ENCODE measurements at regions not wholly inside any gene's neighbourhood (a gene's known extent, or its start where the extent isn't known, plus 50 kb on each side); places are given as distances from the start of the nearest gene placed in this dataset.
A peak's percentile ranks its signal among the peaks of the same experiment; 100 is the strongest.

GRCh38 chr6:120804612-120805011 is 529.7 kb downstream of the TBC1D32 start:
- Histone ChIP-seq H4K8ac (ENCODE audit: extremely low read depth, insufficient read depth, low read length) (no peak overlapping the region), H3K14ac (ENCODE audit: insufficient read length) (no peak overlapping the region), H2BK15ac (ENCODE audit: low read length) (no peak overlapping the region), H3K18ac (ENCODE audit: extremely low read depth, low read length) (no peak overlapping the region), H4K5ac (ENCODE audit: insufficient read length, low read depth, low read length) (no peak overlapping the region), H2AFZ (ENCODE audit: low read length) (no peak overlapping the region), H4K20me1 (replicated peaks in 1 of 2; ENCODE audit: control insufficient read depth in 1 of 2, insufficient read depth in 2 of 2, low read length in 2 of 2) (no peaks in the 10 kb centered on the region), H3K27me3 (replicated peaks in 1 of 4; ENCODE audit: control insufficient read depth in 3 of 4, extremely low read depth in 1 of 4, insufficient read depth in 3 of 4, low read length in 3 of 4) (no peaks in the 10 kb centered on the region), H3K9ac (replicated peaks in 1 of 4; ENCODE audit: extremely low read depth in 1 of 4, low read depth in 3 of 4, low read length in 3 of 4) (no peak overlapping the region), H3K4ac (replicated peaks; ENCODE audit: insufficient read length, low read depth, low read length) (no peak overlapping the region), H3K4me1 (replicated peaks in 1 of 4; ENCODE audit: control insufficient read depth in 3 of 4, insufficient read depth in 4 of 4, low read length in 3 of 4) (no peaks in the 10 kb centered on the region), H2BK20ac (ENCODE audit: low read length) (no peak overlapping the region), H3K79me1 (ENCODE audit: low read depth, low read length) (no peaks in the 10 kb centered on the region), H3K56ac (replicated peaks; ENCODE audit: insufficient read length, low read depth, low read length) (no peak overlapping the region), H3K9me3 (ENCODE audit: insufficient read depth in 2 of 2, low read depth in 1 of 2, low read length in 1 of 2) (no peaks in the 10 kb centered on the region), H2BK120ac (replicated peaks; ENCODE audit: low read depth, low read length) (no peak overlapping the region), H3K36me3 (ENCODE audit: control insufficient read depth in 2 of 4, insufficient read depth in 4 of 4, low read length in 3 of 4) (no peaks in the 10 kb centered on the region; a peak in 1 of 8 replicates), H2BK5ac (ENCODE audit: low read depth, low read length) (no peak overlapping the region), H3K4me3 (ENCODE audit: extremely low read depth in 1 of 4, insufficient read depth in 2 of 4, low read depth in 3 of 4, low read length in 4 of 4) (no peak overlapping the region), H3K23ac (ENCODE audit: insufficient read length) (no peak overlapping the region), H2BK12ac (ENCODE audit: low read depth, low read length) (no peak overlapping the region), H3K27ac (ENCODE audit: low read depth, low read length) (no peak overlapping the region), H4K91ac (replicated peaks; ENCODE audit: insufficient read length, low read length) (no peak overlapping the region), H3K23me2 (ENCODE audit: low read depth, low read length) (no peaks in the 10 kb centered on the region), H3K79me2 (ENCODE audit: control insufficient read depth in 1 of 2, insufficient read depth in 2 of 2, low read length in 2 of 2) (no peaks in the 10 kb centered on the region), H3K4me2 (ENCODE audit: insufficient read depth in 1 of 2, low read depth in 2 of 2, low read length in 2 of 2) (no peak overlapping the region), H2AK5ac (ENCODE audit: low read depth, low read length) (no peak overlapping the region)
- ChIA-PET POLR2A (ENCODE audit: partially characterized antibody) (no interaction called here), CTCF (ENCODE audit: partially characterized antibody) (interaction anchor here (2.0 kb wide), 1 partner anchor 21 kb away, joined by 5 read pairs; no protein-coding TSS in a partner anchor)
- FAIRE-seq = no peak
- TF ChIP-seq SUZ12 (IDR thresholded peaks at IDR 0.05; ENCODE audit: low read length) = no peak
- no peak for TF ChIP-seq CBX8 (IDR thresholded peaks at IDR 0.05; ENCODE audit: borderline replicate concordance, low read depth, low read length)
- peak; percentile 44; the same call in 1 of the 2 replicates for TF ChIP-seq KDM1A (IDR thresholded peaks at IDR 0.05; ENCODE audit: borderline replicate concordance, low read length)
- no peak for TF ChIP-seq MAFK (IDR thresholded peaks at IDR 0.05; ENCODE audit: low read depth, low read length)
- 96% methylated on average over 2 of the region's 2 CpGs; no CpG with 5 or more reads in 1 of the 2 experiments for WGBS, 2 experiments (ENCODE audit: extremely low coverage in 1 of 2, insufficient coverage in 1 of 2, insufficient read length in 1 of 2, insufficient replicate concordance in 2 of 2, low coverage in 1 of 2, low lambda C conversion rate in 2 of 2, missing lambda C conversion rate in 1 of 2)
- no peak for DNase-seq (ENCODE audit: low read depth in 1 of 2, low spot score in 2 of 2)
